Left cardiac atrium (tissue), 4 donors: ENCODE measurements at regions not wholly inside any gene's neighbourhood (a gene's known extent, or its start where the extent isn't known, plus 50 kb on each side); places are given as distances from the start of the nearest gene placed in this dataset.

Experiments
- ATAC-seq, 2 donors: fragments of 200-7000 bp; cut with Tn5 transposase; one replicate each; pipeline ENCODE4 v1.9.1; 2020; ENCODE audit warnings: mild to moderate bottlenecking in 2 of 2, moderate library complexity in 2 of 2
- DNase-seq: peaks from one replicate; pipeline ENCODE4 v3.0.0-alpha.2; 2020
- intact Hi-C, 2 donors: fragments of 100-400 bp; cut with DNase I; formaldehyde crosslinking; loops; one replicate each; pipeline versions ENCODE4 v1.14.1 to v1.15.1; 2022 to 2023
- donor health status: DM: no; HTN: yes; CAD: no.
- donor health status: DM: no; HTN: yes; CAD: no; lungs with severe emphysema.
- donor health status: DM: yes; HTN: yes; CAD: no.
- donor health status: Dilated cardiomyopathy.

DNA sequence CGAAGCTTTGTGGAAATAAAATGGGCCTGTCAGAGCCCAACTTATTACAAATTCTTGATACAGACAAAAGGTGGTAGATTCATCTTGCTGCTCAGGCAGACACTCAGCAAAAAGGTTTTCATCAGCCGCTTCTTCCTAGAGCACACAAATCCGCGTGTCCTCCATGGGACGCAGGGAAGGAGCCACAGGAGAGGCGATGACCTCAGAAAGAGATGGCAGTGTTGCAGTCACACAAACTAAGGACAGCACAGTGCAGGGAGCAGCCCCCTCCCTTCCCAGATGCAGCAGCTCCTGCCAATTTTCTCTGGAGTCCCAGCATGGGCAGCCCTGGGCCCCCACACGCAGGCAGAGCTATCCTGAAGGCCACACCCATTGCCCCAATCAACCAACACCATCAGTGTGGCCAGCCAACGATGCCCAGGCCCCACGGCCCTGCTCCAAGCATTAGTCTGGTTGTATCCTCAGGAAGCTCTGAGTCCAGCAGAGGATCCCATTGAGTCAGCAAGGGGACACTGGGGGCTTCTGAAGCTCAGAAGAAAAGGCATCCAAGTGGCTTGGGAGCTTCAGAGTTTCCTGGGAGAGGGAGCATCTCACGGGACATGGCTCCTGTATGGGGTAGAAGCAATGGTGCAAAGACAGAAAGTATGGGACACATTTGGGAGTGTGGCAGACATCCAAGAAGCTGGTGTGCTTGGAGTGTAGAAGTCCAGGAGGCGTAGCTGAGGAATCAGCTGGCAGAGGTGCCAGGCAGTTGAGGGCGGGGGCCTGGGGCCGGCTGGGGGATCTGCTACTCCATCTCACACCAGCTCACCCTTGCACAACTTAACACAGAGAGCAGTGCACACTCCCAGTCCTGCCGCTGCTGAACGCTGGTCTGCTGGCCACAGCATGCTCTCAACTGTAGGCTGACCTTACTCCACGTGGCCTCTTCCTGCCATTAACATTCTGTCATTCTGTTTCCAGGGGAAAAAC is 142.1 kb upstream of the CST7 start:
- no peak for DNase-seq
- intact Hi-C loops = loop anchor here in 1 of 2 donors (10.0 kb wide), 1 partner anchor 108 kb away; no protein-coding TSS in a partner anchor
- peak; percentile 55 to 81 for ATAC-seq

GRCh38 chr20:24808616-24809015 is 140.5 kb upstream of the CST7 start:
- intact Hi-C loops = loop anchor here in 1 of 2 donors (10.0 kb wide), 1 partner anchor 106 kb away; no protein-coding TSS in a partner anchor
- DNase-seq (no peak), ATAC-seq (no peak)

- ATAC-seq (no peak), DNase-seq (no peak)
- intact Hi-C loops = loop anchor here in 1 of 2 donors (10.0 kb wide), 1 partner anchor 105 kb away; no protein-coding TSS in a partner anchor
Observed at GRCh38 chr20:24809606-24810005, 139.5 kb upstream of the CST7 start.

- intact Hi-C loops = no loop called here
- ATAC-seq = no peak
- no peak for DNase-seq
Observed at GRCh38 chr20:24810676-24811407, 138.2 kb upstream of the CST7 start.

DNA sequence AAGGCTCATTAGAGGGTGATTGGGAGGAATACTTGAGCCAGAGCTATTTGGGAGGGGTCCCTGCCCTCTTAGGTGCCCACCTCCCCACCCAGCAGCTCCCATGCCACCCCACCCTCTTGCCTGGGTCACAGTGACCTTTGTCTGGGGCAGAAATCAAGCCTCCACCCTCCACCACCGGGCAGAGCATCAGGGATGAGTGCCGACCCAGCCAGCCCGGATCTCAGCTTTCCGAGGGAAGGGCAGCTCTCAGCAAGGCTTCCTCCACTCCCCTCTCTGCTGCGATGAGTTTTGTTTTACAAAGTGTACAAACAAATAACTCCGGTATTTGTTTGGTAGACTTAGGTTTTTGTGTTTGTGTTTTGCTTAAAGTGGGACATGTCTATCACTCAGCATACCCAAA is 136.7 kb upstream of the CST7 start:
- DNase-seq (no peak), ATAC-seq (no peak)
- intact Hi-C loops = no loop called here

DNA sequence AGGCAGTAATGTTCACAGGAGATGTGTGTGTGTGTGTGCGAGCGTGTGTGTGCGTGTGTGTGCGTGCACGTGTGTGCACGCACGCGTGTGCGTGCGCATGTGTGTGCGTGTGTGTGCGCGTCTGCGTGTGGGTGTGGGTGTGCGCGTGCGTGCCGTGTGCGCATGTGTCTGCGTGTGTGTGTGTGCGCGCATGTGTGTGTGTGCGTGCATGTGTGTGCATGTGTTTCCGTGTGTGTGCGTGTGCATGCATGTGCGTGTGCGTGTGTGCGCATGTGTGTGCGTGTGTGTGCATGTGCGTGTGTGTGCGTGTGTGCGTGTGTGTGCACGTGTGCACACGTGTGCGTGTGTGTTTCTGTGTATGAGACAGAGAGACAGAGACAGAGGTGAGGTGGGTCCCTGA is 136.0 kb upstream of the CST7 start:
- DNase-seq (no peak), ATAC-seq (no peak)
- intact Hi-C loops = no loop called here

DNA sequence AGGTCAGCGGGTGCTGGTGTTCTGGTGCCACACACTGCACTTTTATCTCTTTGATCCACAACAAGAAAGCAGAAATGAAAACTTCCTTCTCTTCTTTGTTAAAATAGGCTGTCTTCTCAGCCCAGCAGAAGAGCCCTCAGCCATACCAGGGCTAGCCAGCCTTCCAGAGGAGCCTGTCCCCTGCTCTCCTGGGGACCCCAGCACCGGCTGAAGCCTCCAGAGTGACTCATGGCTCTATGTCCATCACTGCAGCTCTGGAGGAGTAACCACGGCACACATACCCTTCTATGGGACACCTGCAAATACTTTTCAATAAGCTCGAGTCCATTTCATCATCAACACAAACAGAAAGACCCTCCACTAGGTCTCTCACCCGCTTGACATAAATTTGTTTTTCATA is 135.6 kb upstream of the CST7 start:
- ATAC-seq = no peak
- intact Hi-C loops = no loop called here
- no peak for DNase-seq

DNA sequence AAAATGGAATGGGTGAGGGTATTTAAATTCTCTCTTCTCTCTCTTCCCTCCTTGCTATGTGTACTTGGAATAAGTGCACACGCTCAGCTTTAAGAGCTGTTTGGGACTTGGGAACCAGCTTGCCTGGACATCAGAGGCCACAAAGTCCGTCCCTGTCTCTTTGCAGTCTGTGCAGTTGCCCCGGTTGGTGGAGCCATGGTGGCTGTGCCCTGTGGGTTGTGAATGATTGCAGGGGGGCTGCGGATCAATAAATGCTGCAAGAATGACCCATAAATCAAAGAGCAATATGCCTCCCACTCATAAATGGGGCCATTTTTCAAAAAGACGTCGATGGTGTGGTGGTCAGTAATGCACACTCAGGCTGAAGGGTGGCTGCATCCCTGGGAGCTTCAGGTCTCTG is 135.1 kb upstream of the CST7 start:
- ATAC-seq = no peak
- intact Hi-C loops = no loop called here
- DNase-seq = no peak

- intact Hi-C loops = no loop called here
- DNase-seq (no peak), ATAC-seq (no peak)
Observed at GRCh38 chr20:24814556-24815195, 134.4 kb upstream of the CST7 start.

- DNase-seq = no peak
- no peak for ATAC-seq
- intact Hi-C loops = no loop called here
Observed at GRCh38 chr20:24815196-24815815, 133.8 kb upstream of the CST7 start.

GRCh38 chr20:24815931-24816330 is 133.1 kb upstream of the CST7 start:
- no peak for DNase-seq
- intact Hi-C loops = no loop called here
- no peak for ATAC-seq

- DNase-seq (no peak), ATAC-seq (no peak)
- intact Hi-C loops = no loop called here
Observed at GRCh38 chr20:24816431-24816830, 132.6 kb upstream of the CST7 start.

DNA sequence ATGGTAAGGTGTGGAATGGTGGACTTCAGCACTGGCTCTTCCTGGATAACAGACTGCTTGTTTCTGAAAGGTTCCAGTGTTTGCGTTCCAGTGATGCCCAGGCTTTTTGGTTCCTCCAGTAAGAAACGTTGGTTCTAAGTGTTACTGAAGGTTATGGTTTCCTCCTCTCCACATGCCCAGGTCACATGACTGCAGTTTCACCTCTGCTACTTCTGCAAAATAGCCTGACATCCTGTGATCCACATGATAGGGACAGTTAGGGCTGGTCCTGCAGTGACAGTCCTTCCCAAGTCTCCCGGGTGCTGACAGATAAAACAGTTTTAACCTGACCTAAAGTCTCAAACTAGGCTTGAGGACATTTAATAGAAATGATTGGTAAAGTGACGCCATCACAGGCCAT is 132.2 kb upstream of the CST7 start:
- intact Hi-C loops = no loop called here
- DNase-seq (no peak), ATAC-seq (no peak)

GRCh38 chr20:24817351-24817750 is 131.7 kb upstream of the CST7 start:
- ATAC-seq = no peak
- intact Hi-C loops = no loop called here
- no peak for DNase-seq

DNA sequence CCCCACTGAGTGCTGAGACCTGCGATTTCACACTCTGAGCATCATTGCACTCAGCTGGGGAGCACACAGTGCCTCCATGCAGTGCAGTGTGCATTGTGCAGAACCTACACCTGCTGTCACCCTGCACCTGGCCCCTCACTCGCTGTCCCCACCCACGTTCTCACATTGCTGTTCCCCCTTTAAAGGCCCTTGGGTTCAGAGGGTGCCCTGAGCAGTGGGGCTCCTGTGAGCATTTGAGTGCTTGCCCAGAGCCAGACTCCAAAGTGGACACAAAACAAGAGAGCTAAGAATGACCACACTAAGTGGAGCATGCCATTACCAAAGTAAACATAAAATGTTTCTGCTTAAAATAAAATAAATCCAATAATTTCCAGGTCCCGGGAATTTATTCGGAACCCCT is 131.0 kb upstream of the CST7 start:
- ATAC-seq (no peak), DNase-seq (no peak)
- intact Hi-C loops = no loop called here

DNA sequence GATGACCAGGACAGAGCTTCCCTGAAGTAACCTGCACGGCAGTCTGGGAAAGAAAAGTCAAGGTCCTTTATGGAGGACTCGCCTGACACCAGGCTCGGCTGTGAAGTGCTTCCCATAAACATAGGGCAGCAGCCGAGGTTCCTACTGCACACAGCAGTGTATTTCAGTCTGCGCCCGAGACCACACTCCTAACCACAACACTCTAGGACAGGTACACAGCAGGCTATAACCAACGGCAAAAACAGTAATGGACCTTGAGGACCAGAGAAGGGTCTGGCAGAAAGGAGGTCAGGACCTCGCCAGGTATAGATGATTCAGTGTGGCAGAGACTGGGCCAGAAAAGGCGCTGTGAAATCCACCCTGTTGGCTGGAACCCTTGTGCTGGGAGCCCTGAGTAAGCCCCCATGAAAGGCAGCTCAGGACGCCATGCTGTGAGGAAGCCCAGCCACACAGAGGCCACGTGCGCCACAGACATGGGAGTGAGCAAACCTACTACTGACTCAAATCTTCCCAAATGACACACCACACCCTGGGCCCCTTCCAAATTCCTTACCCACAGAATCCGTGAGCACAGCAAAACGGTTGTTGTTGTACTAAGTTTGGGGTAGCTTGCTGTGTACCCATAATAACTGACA is 129.6 kb upstream of the CST7 start:
- intact Hi-C loops = no loop called here

DNA sequence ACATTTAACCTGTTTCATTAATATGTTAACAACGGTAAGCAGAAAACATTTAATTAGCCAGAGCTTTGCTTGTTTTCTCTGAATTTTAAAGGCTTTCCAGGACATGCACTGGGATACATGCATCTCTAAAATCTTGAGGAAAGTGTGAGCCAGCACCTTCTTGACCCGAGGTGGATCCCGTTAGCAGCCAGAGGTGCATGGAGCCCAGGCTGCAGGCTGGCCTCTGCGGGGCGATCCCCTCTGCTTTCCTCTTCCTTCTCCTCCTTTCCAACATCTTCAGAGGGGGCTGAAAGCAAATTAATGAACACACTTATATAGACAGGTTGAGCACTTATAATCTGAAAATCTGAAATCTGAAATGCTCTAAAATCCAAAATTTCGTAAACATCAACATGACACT is 128.7 kb upstream of the CST7 start:
- ATAC-seq (no peak), DNase-seq (no peak)
- intact Hi-C loops = no loop called here

More for the DNA sequence above, 129.6 kb upstream of the CST7 start:
- DNase-seq (no peak), ATAC-seq (no peak)

DNA sequence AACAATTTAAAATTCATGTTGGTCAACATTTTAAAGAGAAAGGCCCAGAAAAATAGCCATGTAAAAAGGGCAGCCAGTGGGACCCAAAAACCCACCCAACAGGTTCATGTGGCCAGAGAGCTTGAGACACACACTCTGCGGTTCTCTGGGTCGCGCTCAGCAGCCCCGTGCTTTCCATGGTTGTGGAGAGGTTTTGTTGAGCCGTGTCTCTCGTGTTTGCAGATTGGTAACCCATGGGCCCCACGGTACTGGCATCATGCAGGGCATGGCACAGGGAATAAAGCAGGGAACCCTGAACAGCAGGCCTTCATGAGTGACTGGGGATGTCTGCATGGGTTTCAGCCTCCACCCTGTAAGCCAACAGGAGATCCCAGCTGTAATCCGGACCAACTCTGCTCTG is 127.7 kb upstream of the CST7 start:
- intact Hi-C loops = no loop called here
- DNase-seq (no peak), ATAC-seq (no peak)

- intact Hi-C loops = no loop called here
- DNase-seq = no peak
- ATAC-seq = no peak
Observed at GRCh38 chr20:24823176-24823784, 125.8 kb upstream of the CST7 start.
